ENCODE measurements at regions not wholly inside any gene's neighbourhood (a gene's known extent, or its start where the extent isn't known, plus 50 kb on each side); places are given as distances from the start of the nearest gene placed in this dataset.

DNA sequence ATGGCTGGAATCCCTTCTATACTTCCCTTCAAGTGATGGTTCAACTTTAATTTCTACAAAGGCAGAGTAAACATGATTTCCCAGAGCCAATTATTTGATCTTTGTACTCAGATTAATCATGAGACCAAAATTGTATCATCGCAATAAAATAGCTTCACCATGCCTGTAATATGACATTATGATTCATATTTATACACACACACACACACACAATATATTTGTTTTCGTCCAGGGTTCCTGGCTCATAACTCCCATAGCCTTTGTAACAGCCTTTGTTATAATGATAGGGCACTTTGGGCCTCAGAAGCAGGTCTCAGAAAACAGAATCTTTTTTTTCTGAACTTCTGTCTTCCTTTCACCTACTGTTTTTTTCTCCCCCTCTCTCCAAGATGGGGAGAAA is 270.6 kb downstream of the ADGRA3 start:
- H3K4me1 Mint-ChIP-seq (ENCODE audit: low read depth, unreplicated experiment), result no peaks in the 10 kb centered on the region
- H3K27ac ChIP-seq (ENCODE audit: low read depth, low read length), result no peak overlapping the region
- DNase-seq (ENCODE audit: low read depth), result no peak
- H3K9ac ChIP-seq (ENCODE audit: low read length), result no peak overlapping the region
- H3K9me3 Mint-ChIP-seq (ENCODE audit: unreplicated experiment), result peaks cover 2% of the 10 kb centered on the region
- TF ChIP-seq, protein P1, sequence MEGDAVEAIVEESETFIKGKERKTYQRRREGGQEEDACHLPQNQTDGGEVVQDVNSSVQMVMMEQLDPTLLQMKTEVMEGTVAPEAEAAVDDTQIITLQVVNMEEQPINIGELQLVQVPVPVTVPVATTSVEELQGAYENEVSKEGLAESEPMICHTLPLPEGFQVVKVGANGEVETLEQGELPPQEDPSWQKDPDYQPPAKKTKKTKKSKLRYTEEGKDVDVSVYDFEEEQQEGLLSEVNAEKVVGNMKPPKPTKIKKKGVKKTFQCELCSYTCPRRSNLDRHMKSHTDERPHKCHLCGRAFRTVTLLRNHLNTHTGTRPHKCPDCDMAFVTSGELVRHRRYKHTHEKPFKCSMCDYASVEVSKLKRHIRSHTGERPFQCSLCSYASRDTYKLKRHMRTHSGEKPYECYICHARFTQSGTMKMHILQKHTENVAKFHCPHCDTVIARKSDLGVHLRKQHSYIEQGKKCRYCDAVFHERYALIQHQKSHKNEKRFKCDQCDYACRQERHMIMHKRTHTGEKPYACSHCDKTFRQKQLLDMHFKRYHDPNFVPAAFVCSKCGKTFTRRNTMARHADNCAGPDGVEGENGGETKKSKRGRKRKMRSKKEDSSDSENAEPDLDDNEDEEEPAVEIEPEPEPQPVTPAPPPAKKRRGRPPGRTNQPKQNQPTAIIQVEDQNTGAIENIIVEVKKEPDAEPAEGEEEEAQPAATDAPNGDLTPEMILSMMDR (IDR thresholded peaks at IDR 0.05; ENCODE audit: insufficient read depth, low read depth, low read length), result no peak
- no peak for TF ChIP-seq EZH2 (IDR thresholded peaks at IDR 0.05; ENCODE audit: insufficient read depth, low read length)
- H3K4me3 Mint-ChIP-seq (ENCODE audit: unreplicated experiment), result no peak overlapping the region
- no peaks in the 10 kb centered on the region for H3K27me3 Mint-ChIP-seq (ENCODE audit: low read depth, unreplicated experiment)
- no peak overlapping the region for H3K4me3 ChIP-seq (ENCODE audit: insufficient read depth, low read depth, low read length)
- no peaks in the 10 kb centered on the region for H3K4me1 ChIP-seq (ENCODE audit: insufficient read depth, low read length)
- no peak for FAIRE-seq
- H3K36me3 ChIP-seq (ENCODE audit: insufficient read depth, low read length), result no peaks in the 10 kb centered on the region
- H4K20me1 ChIP-seq (ENCODE audit: insufficient read depth, low read length), result no peaks in the 10 kb centered on the region
- H3K27ac Mint-ChIP-seq (ENCODE audit: unreplicated experiment), result no peak overlapping the region
- H3K9me3 ChIP-seq (ENCODE audit: insufficient read depth, low read depth, low read length), result no peaks in the 10 kb centered on the region
- H3K79me2 ChIP-seq (ENCODE audit: insufficient read depth, low read length), result no peaks in the 10 kb centered on the region
- no peaks in the 10 kb centered on the region for H3K27me3 ChIP-seq (ENCODE audit: insufficient read depth, low read length)
- no peak overlapping the region for H2AFZ ChIP-seq (ENCODE audit: low read depth, low read length)
- H3K36me3 Mint-ChIP-seq (ENCODE audit: low read depth, unreplicated experiment), result no peaks in the 10 kb centered on the region
- H3K4me2 ChIP-seq (ENCODE audit: low read length), result no peak overlapping the region

DNA sequence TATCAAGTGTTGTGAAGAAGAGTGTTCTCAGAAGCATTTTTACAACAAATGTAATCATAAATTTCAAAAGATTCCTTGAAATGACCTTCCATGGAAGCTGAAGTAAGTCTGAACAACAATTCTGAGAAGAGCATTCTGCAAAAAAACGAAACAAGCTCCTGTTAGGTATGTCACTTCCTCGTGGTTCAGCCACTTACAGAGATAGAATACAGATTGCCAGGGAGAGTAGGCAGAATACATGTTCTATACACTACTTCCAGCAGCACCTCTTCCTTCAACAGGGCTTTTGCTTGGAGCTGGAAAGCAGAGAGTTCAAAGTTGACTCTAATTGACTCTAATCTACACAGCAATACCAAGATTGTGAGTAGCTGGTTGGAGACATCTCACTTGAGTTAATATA is 274.5 kb downstream of the ADGRA3 start:
- Histone ChIP-seq H3K4me3 (ENCODE audit: insufficient read depth, low read depth, low read length) (no peak overlapping the region), H3K4me2 (ENCODE audit: low read length) (no peak overlapping the region), H3K27me3 (ENCODE audit: insufficient read depth, low read length) (no peaks in the 10 kb centered on the region), H2AFZ (ENCODE audit: low read depth, low read length) (no peak overlapping the region), H3K9me3 (ENCODE audit: insufficient read depth, low read depth, low read length) (no peaks in the 10 kb centered on the region), H3K79me2 (ENCODE audit: insufficient read depth, low read length) (no peaks in the 10 kb centered on the region), H4K20me1 (ENCODE audit: insufficient read depth, low read length) (no peaks in the 10 kb centered on the region), H3K4me1 (ENCODE audit: insufficient read depth, low read length) (no peaks in the 10 kb centered on the region), H3K36me3 (ENCODE audit: insufficient read depth, low read length) (no peaks in the 10 kb centered on the region), H3K9ac (ENCODE audit: low read length) (no peak overlapping the region), H3K27ac (ENCODE audit: low read depth, low read length) (no peak overlapping the region)
- H3K36me3 Mint-ChIP-seq (ENCODE audit: low read depth, unreplicated experiment), result no peaks in the 10 kb centered on the region
- H3K27me3 Mint-ChIP-seq (ENCODE audit: low read depth, unreplicated experiment), result peaks cover 2% of the 10 kb centered on the region
- H3K9me3 Mint-ChIP-seq (ENCODE audit: unreplicated experiment), result peaks cover 6% of the 10 kb centered on the region
- no peak overlapping the region for H3K27ac Mint-ChIP-seq (ENCODE audit: unreplicated experiment)
- H3K4me1 Mint-ChIP-seq (ENCODE audit: low read depth, unreplicated experiment), result no peaks in the 10 kb centered on the region
- FAIRE-seq (no peak), DNase-seq (ENCODE audit: low read depth) (no peak)
- TF ChIP-seq, protein P1 (IDR thresholded peaks at IDR 0.05; ENCODE audit: insufficient read depth, low read depth, low read length), result no peak
- no peak for TF ChIP-seq EZH2 (IDR thresholded peaks at IDR 0.05; ENCODE audit: insufficient read depth, low read length)
- H3K4me3 Mint-ChIP-seq (ENCODE audit: unreplicated experiment), result no peak overlapping the region

DNA sequence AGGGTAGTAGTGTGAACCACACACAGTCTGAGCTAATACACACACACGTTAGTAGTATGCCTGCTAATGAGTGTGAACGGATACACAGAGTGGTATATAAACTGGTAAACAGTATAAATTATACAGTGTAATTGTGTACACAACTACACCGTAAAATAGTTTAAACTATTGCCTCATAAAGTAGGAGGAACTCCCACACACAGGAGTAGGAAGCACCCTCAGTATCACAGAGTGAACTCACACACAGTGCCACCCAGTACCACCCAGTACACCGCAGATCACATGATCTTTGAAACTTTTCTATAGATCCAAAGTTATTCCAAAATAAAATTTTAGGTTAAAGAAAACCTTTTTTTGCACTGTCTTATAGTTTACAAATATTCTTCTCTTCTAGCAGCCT is 275.1 kb downstream of the ADGRA3 start:
- Histone ChIP-seq H3K27ac (ENCODE audit: low read depth, low read length) (no peak overlapping the region), H3K4me2 (ENCODE audit: low read length) (no peak overlapping the region), H3K4me3 (ENCODE audit: insufficient read depth, low read depth, low read length) (no peak overlapping the region), H3K36me3 (ENCODE audit: insufficient read depth, low read length) (no peaks in the 10 kb centered on the region), H3K4me1 (ENCODE audit: insufficient read depth, low read length) (no peaks in the 10 kb centered on the region), H4K20me1 (ENCODE audit: insufficient read depth, low read length) (no peaks in the 10 kb centered on the region), H3K9ac (ENCODE audit: low read length) (no peak overlapping the region), H3K9me3 (ENCODE audit: insufficient read depth, low read depth, low read length) (no peaks in the 10 kb centered on the region), H3K27me3 (ENCODE audit: insufficient read depth, low read length) (no peaks in the 10 kb centered on the region), H3K79me2 (ENCODE audit: insufficient read depth, low read length) (no peaks in the 10 kb centered on the region), H2AFZ (ENCODE audit: low read depth, low read length) (no peak overlapping the region)
- Mint-ChIP-seq H3K27ac (ENCODE audit: unreplicated experiment) (no peak overlapping the region), H3K4me3 (ENCODE audit: unreplicated experiment) (no peak overlapping the region), H3K4me1 (ENCODE audit: low read depth, unreplicated experiment) (no peaks in the 10 kb centered on the region), H3K27me3 (ENCODE audit: low read depth, unreplicated experiment) (peaks cover 2% of the 10 kb centered on the region), H3K9me3 (ENCODE audit: unreplicated experiment) (peaks cover 6% of the 10 kb centered on the region), H3K36me3 (ENCODE audit: low read depth, unreplicated experiment) (no peaks in the 10 kb centered on the region)
- no peak for DNase-seq (ENCODE audit: low read depth)
- FAIRE-seq, result no peak
- no peak for TF ChIP-seq EZH2 (IDR thresholded peaks at IDR 0.05; ENCODE audit: insufficient read depth, low read length)
- TF ChIP-seq, protein P1 (IDR thresholded peaks at IDR 0.05; ENCODE audit: insufficient read depth, low read depth, low read length), result no peak

All from astrocyte (in vitro differentiated cells and primary cell).